ENCODE measurements at regions not wholly inside any gene's neighbourhood (a gene's known extent, or its start where the extent isn't known, plus 50 kb on each side); places are given as distances from the start of the nearest gene placed in this dataset.

GRCh38 chr1:163875200-163875926 is 553.6 kb downstream of the NUF2 start:
- DNase-seq (ENCODE audit: low spot score): no peak
- TF ChIP-seq CTCF (IDR thresholded peaks at IDR 0.05): no peak
- peaks cover 8% of the 10 kb centered on the region for H3K4me1 Mint-ChIP-seq (ENCODE audit: low read depth)
- peaks cover 3% of the 10 kb centered on the region for H3K27me3 Mint-ChIP-seq (ENCODE audit: low read depth)
- H3K27ac Mint-ChIP-seq (ENCODE audit: unreplicated experiment): peak overlapping the region; percentile 81
- H3K36me3 Mint-ChIP-seq (ENCODE audit: low read depth): no peaks in the 10 kb centered on the region
- peak overlapping the region; percentile 8 for H3K4me3 Mint-ChIP-seq (ENCODE audit: unreplicated experiment)
- no peaks in the 10 kb centered on the region for H3K9me3 Mint-ChIP-seq (ENCODE audit: low read depth)

GRCh38 chr1:163875927-163876320 is 554.2 kb downstream of the NUF2 start:
- no peak for TF ChIP-seq CTCF (IDR thresholded peaks at IDR 0.05)
- peak overlapping the region; percentile 81 for H3K27ac Mint-ChIP-seq (ENCODE audit: unreplicated experiment)
- no peak overlapping the region for H3K4me3 Mint-ChIP-seq (ENCODE audit: unreplicated experiment)
- H3K36me3 Mint-ChIP-seq (ENCODE audit: low read depth): no peaks in the 10 kb centered on the region
- no peaks in the 10 kb centered on the region for H3K9me3 Mint-ChIP-seq (ENCODE audit: low read depth)
- DNase-seq (ENCODE audit: low spot score): no peak
- peaks cover 3% of the 10 kb centered on the region for H3K27me3 Mint-ChIP-seq (ENCODE audit: low read depth)
- peaks cover 8% of the 10 kb centered on the region for H3K4me1 Mint-ChIP-seq (ENCODE audit: low read depth)

GRCh38 chr1:163876546-163876945 is 554.8 kb downstream of the NUF2 start:
- DNase-seq (ENCODE audit: low spot score): no peak
- Mint-ChIP-seq H3K27me3 (ENCODE audit: low read depth) (peaks cover 3% of the 10 kb centered on the region), H3K4me3 (ENCODE audit: unreplicated experiment) (no peak overlapping the region), H3K9me3 (ENCODE audit: low read depth) (no peaks in the 10 kb centered on the region), H3K4me1 (ENCODE audit: low read depth) (peaks cover 8% of the 10 kb centered on the region), H3K36me3 (ENCODE audit: low read depth) (no peaks in the 10 kb centered on the region), H3K27ac (ENCODE audit: unreplicated experiment) (no peak overlapping the region)
- TF ChIP-seq CTCF (IDR thresholded peaks at IDR 0.05): no peak

GRCh38 chr1:163877016-163877415 is 555.3 kb downstream of the NUF2 start:
- DNase-seq (ENCODE audit: low spot score): no peak
- Mint-ChIP-seq H3K27ac (ENCODE audit: unreplicated experiment) (no peak overlapping the region), H3K9me3 (ENCODE audit: low read depth) (no peaks in the 10 kb centered on the region), H3K4me3 (ENCODE audit: unreplicated experiment) (no peak overlapping the region), H3K27me3 (ENCODE audit: low read depth) (peaks cover 3% of the 10 kb centered on the region), H3K36me3 (ENCODE audit: low read depth) (no peaks in the 10 kb centered on the region), H3K4me1 (ENCODE audit: low read depth) (peaks cover 8% of the 10 kb centered on the region)
- no peak for TF ChIP-seq CTCF (IDR thresholded peaks at IDR 0.05)

GRCh38 chr1:163885510-163885909 is 563.8 kb downstream of the NUF2 start:
- H3K36me3 Mint-ChIP-seq (ENCODE audit: low read depth): no peaks in the 10 kb centered on the region
- no peaks in the 10 kb centered on the region for H3K9me3 Mint-ChIP-seq (ENCODE audit: low read depth)
- H3K4me1 Mint-ChIP-seq (ENCODE audit: low read depth): no peaks in the 10 kb centered on the region
- H3K27me3 Mint-ChIP-seq (ENCODE audit: low read depth): no peaks in the 10 kb centered on the region
- no peak for TF ChIP-seq CTCF (IDR thresholded peaks at IDR 0.05)
- H3K27ac Mint-ChIP-seq (ENCODE audit: unreplicated experiment): no peak overlapping the region
- no peak overlapping the region for H3K4me3 Mint-ChIP-seq (ENCODE audit: unreplicated experiment)
- no peak for DNase-seq (ENCODE audit: low spot score)
